ENCODE measurements at regions not wholly inside any gene's neighbourhood (a gene's known extent, or its start where the extent isn't known, plus 50 kb on each side); places are given as distances from the start of the nearest gene placed in this dataset.

- TF ChIP-seq CTCF (IDR thresholded peaks at IDR 0.05) (no peak), POLR2A (IDR thresholded peaks at IDR 0.05) (no peak)
These were observed 132.9 kb downstream of the DICER1 start for GRCh38 chr14:95024380-95024779.
